Tibial nerve (tissue), 4 donors: ENCODE measurements at regions not wholly inside any gene's neighbourhood (a gene's known extent, or its start where the extent isn't known, plus 50 kb on each side); places are given as distances from the start of the nearest gene placed in this dataset.
"Not testable (repeated sequence)": the region's sequence is repeated elsewhere in the genome, so short reads cannot be mapped to it uniquely, and the experiment has no call there.

ENCODE experiments used
- DNase-seq, 2 donors: peaks; one replicate each; pipeline ENCODE4 v3.0.0-alpha.2; 2019; ENCODE audit warnings: low spot score in 2 of 2
- H3K27ac ChIP-seq, 4 donors: fragments of 200-600 bp; sonication (generic) in 3 of 4; one replicate each; pipeline ENCODE4 v1.5.1; 2017 to 2019; ENCODE audit warnings: mild to moderate bottlenecking in 1 of 4
- H3K27me3 ChIP-seq, 2 donors: fragments of 200-600 bp; sonication (generic) in 1 of 2; one replicate each; pipeline versions ENCODE4 v1.5.1 to v1.6.0; 2017 to 2019
- H3K36me3 ChIP-seq, 3 donors: fragments of 200-600 bp; sonication (generic); one replicate each; pipeline ENCODE4 v1.5.1; 2018 to 2019
- H3K4me1 ChIP-seq, 4 donors: fragments of 200-600 bp; sonication (generic) in 3 of 4; one replicate each; pipeline ENCODE4 v1.5.1; 2017 to 2019
- H3K4me3 ChIP-seq, 4 donors: fragments of 200-600 bp; sonication (generic) in 3 of 4; one replicate each; pipeline ENCODE4 v1.5.1; 2017 to 2019; ENCODE audit warnings: mild to moderate bottlenecking in 1 of 4, moderate library complexity in 1 of 4
- H3K9me3 ChIP-seq, 4 donors: fragments of 200-600 bp; sonication (generic) in 3 of 4; one replicate each; pipeline ENCODE4 v1.5.1; 2017 to 2019
- CTCF ChIP-seq, 5 experiments: fragments of 200-600 bp in 3 of 5; fragments of 450-650 bp in 2 of 5; sonication (generic) in 3 of 5; IDR thresholded peaks; one replicate each; pipeline ENCODE4 v1.5.1; 2016 to 2019; ENCODE audit warnings: antibody characterized with exemption in 5 of 5, mild to moderate bottlenecking in 3 of 5, moderate library complexity in 2 of 5
- EP300 ChIP-seq, 2 donors: sonication (generic); formaldehyde crosslinking; IDR thresholded peaks; one replicate each; pipeline ENCODE4 v1.6.1; 2017; ENCODE audit warnings: antibody characterized with exemption in 2 of 2, mild to moderate bottlenecking in 1 of 2
- POLR2A ChIP-seq, 2 donors: fragments of 450-650 bp; IDR thresholded peaks; one replicate each; pipeline ENCODE4 v1.6.1; 2017; ENCODE audit warnings: antibody characterized with exemption in 2 of 2, mild to moderate bottlenecking in 2 of 2, moderate library complexity in 2 of 2
- WGBS, 2 donors: methylation state at CpG; one replicate each; pipeline ENCODE4 v1.1.5; 2018; 5-methylcytosine and 5-hydroxymethylcytosine counted together

GRCh38 chr10:121276046-121276445 is 322.2 kb downstream of the FGFR2 start:
- H3K36me3 ChIP-seq: no peaks in the 10 kb centered on the region
- H3K4me3 ChIP-seq: no peak overlapping the region
- DNase-seq: no peak
- H3K27me3 ChIP-seq: no peaks in the 10 kb centered on the region
- TF ChIP-seq POLR2A (IDR thresholded peaks at IDR 0.05): no peak
- TF ChIP-seq CTCF (IDR thresholded peaks at IDR 0.05): no peak
- no peak for TF ChIP-seq EP300 (IDR thresholded peaks at IDR 0.05)
- 90 to 95% methylated on average over 7 of the region's 7 CpGs for WGBS, 2 donors
- H3K4me1 ChIP-seq: no peaks in the 10 kb centered on the region
- no peaks in the 10 kb centered on the region for H3K9me3 ChIP-seq
- H3K27ac ChIP-seq: no peak overlapping the region

- no peaks in the 10 kb centered on the region for H3K9me3 ChIP-seq
- H3K27me3 ChIP-seq: no peaks in the 10 kb centered on the region
- WGBS, 2 donors: 79 to 81% methylated on average over 4 of the region's 4 CpGs
- DNase-seq: no peak
- H3K27ac ChIP-seq: no peak overlapping the region
- no peak overlapping the region for H3K4me3 ChIP-seq
- no peaks in the 10 kb centered on the region for H3K4me1 ChIP-seq
- H3K36me3 ChIP-seq: no peaks in the 10 kb centered on the region
- TF ChIP-seq CTCF (IDR thresholded peaks at IDR 0.05) (no peak), EP300 (IDR thresholded peaks at IDR 0.05) (no peak)
These were observed 321.4 kb downstream of the FGFR2 start for GRCh38 chr10:121276822-121277221.

- not testable (repeated sequence) for H3K36me3 ChIP-seq, H3K27me3 ChIP-seq, DNase-seq, H3K4me1 ChIP-seq, H3K4me3 ChIP-seq, H3K9me3 ChIP-seq, H3K27ac ChIP-seq
- WGBS, 2 donors: 92 to 93% methylated on average over 3 of the region's 3 CpGs
These were observed 319.9 kb downstream of the FGFR2 start for GRCh38 chr10:121278386-121278785.

- WGBS, 2 donors: 62% methylated on average over 2 of the region's 2 CpGs
- DNase-seq: no peak
These were observed 316.7 kb downstream of the FGFR2 start for GRCh38 chr10:121281576-121281975.

GRCh38 chr10:121282264-121282663 is 316.0 kb downstream of the FGFR2 start:
- DNase-seq: no peak
- Histone ChIP-seq H3K36me3 (no peaks in the 10 kb centered on the region), H3K9me3 (no peaks in the 10 kb centered on the region), H3K4me1 (no peaks in the 10 kb centered on the region), H3K27ac (no peak overlapping the region), H3K4me3 (no peak overlapping the region), H3K27me3 (no peaks in the 10 kb centered on the region)
- no peak for TF ChIP-seq CTCF (IDR thresholded peaks at IDR 0.05)
- no peak for TF ChIP-seq EP300 (IDR thresholded peaks at IDR 0.05)
- no peak for TF ChIP-seq POLR2A (IDR thresholded peaks at IDR 0.05)
- 91 to 95% methylated on average over 3 of the region's 3 CpGs for WGBS, 2 donors

More at GRCh38 chr10:121281576-121281975, 316.7 kb downstream of the FGFR2 start:
- H3K9me3 ChIP-seq: no peaks in the 10 kb centered on the region
- H3K27ac ChIP-seq: no peak overlapping the region
- no peak overlapping the region for H3K4me3 ChIP-seq
- no peaks in the 10 kb centered on the region for H3K36me3 ChIP-seq
- H3K4me1 ChIP-seq: no peaks in the 10 kb centered on the region
- TF ChIP-seq EP300 (IDR thresholded peaks at IDR 0.05) (no peak), POLR2A (IDR thresholded peaks at IDR 0.05) (no peak), CTCF (IDR thresholded peaks at IDR 0.05) (no peak)
- H3K27me3 ChIP-seq: no peaks in the 10 kb centered on the region

GRCh38 chr10:121282797-121283515 is 315.3 kb downstream of the FGFR2 start:
- Histone ChIP-seq H3K9me3 (no peaks in the 10 kb centered on the region), H3K4me3 (no peak overlapping the region), H3K27me3 (no peaks in the 10 kb centered on the region), H3K4me1 (no peaks in the 10 kb centered on the region), H3K36me3 (no peaks in the 10 kb centered on the region), H3K27ac (no peak overlapping the region)
- WGBS, 2 donors: 94 to 95% methylated on average over 11 of the region's 11 CpGs
- TF ChIP-seq EP300 (IDR thresholded peaks at IDR 0.05) (no peak), CTCF (IDR thresholded peaks at IDR 0.05) (no peak), POLR2A (IDR thresholded peaks at IDR 0.05) (no peak)
- no peak for DNase-seq
